ENCODE measurements at regions not wholly inside any gene's neighbourhood (a gene's known extent, or its start where the extent isn't known, plus 50 kb on each side); places are given as distances from the start of the nearest gene placed in this dataset.
"Not testable (repeated sequence)": the region's sequence is repeated elsewhere in the genome, so short reads cannot be mapped to it uniquely, and the experiment has no call there.

GRCh38 chr2:100744184-100744583 lies 75.8 kb upstream of the NPAS2 start:
- DNase-seq, result no peak

GRCh38 chr2:100744589-100744988 lies 75.3 kb upstream of the NPAS2 start:
- DNase-seq, result no peak

- no peak for DNase-seq
Measured at GRCh38 chr2:100745604-100746003, 74.3 kb upstream of the NPAS2 start.

GRCh38 chr2:100747551-100747950 lies 72.4 kb upstream of the NPAS2 start:
- DNase-seq, result no peak

- no peak for DNase-seq
Measured at GRCh38 chr2:100747996-100748615, 71.8 kb upstream of the NPAS2 start.

- no peak for DNase-seq
Measured at GRCh38 chr2:100748673-100749072, 71.3 kb upstream of the NPAS2 start.

GRCh38 chr2:100749771-100750542 lies 70.0 kb upstream of the NPAS2 start:
- no peak for DNase-seq

GRCh38 chr2:100751871-100752625 lies 67.9 kb upstream of the NPAS2 start:
- DNase-seq, result not testable (repeated sequence)

GRCh38 chr2:100752628-100753333 lies 67.2 kb upstream of the NPAS2 start:
- DNase-seq, result no peak

GRCh38 chr2:100753444-100753843 lies 66.5 kb upstream of the NPAS2 start:
- DNase-seq, result no peak

GRCh38 chr2:100753881-100754280 lies 66.1 kb upstream of the NPAS2 start:
- DNase-seq, result no peak

- no peak for DNase-seq
Measured at GRCh38 chr2:100754951-100755350, 65.0 kb upstream of the NPAS2 start.

- DNase-seq, result no peak
Measured at GRCh38 chr2:100755441-100755840, 64.5 kb upstream of the NPAS2 start.

GRCh38 chr2:100756704-100757103 lies 63.2 kb upstream of the NPAS2 start:
- DNase-seq, result no peak

- no peak for DNase-seq
Measured at GRCh38 chr2:100757621-100758394, 62.1 kb upstream of the NPAS2 start.

- DNase-seq, result no peak
Measured at GRCh38 chr2:100759901-100760300, 60.0 kb upstream of the NPAS2 start.

GRCh38 chr2:100761365-100761764 lies 58.6 kb upstream of the NPAS2 start:
- no peak for DNase-seq

- no peak for DNase-seq
Measured at GRCh38 chr2:100764430-100764829, 55.5 kb upstream of the NPAS2 start.

- DNase-seq, result no peak
Measured at GRCh38 chr2:100765481-100765880, 54.5 kb upstream of the NPAS2 start.

- no peak for DNase-seq
Measured at GRCh38 chr2:100766256-100766655, 53.7 kb upstream of the NPAS2 start.

GRCh38 chr2:100766806-100767205 lies 53.1 kb upstream of the NPAS2 start:
- DNase-seq, result no peak

GRCh38 chr2:100767224-100767653 lies 52.7 kb upstream of the NPAS2 start:
- no peak for DNase-seq
